OCI-LY3 (cell line): ENCODE measurements at regions not wholly inside any gene's neighbourhood (a gene's known extent, or its start where the extent isn't known, plus 50 kb on each side); places are given as distances from the start of the nearest gene placed in this dataset.

Source experiments
- H2AFZ ChIP-seq: fragments of 200-600, 300-600 bp; shearing (Covaris generic); 2 replicates; pipeline ENCODE4 v1.6.0; 2014; ENCODE audit warnings: antibody characterized with exemption, low read depth, low read length
- H3K27ac ChIP-seq: fragments of 200-600, 300-600 bp; sonication (generic); 2 replicates; pipeline ENCODE4 v1.5.1; 2014; ENCODE audit warnings: mild to moderate bottlenecking, low read length, moderate library complexity, mixed read lengths
- H3K27me3 ChIP-seq: fragments of 200-600, 300-600 bp; sonication (generic); 2 replicates; pipeline ENCODE4 v1.6.1; 2014; ENCODE audit warnings: low read depth, low read length, mixed read lengths
- H3K36me3 ChIP-seq: fragments of 200-600, 300-600 bp; sonication (generic); replicated peaks from 2 replicates; pipeline ENCODE3; 2014; ENCODE audit warnings: low read depth, low read length, mixed read lengths
- H3K4me1 ChIP-seq: fragments of 300-600, 200-600 bp; sonication (generic); 2 replicates; pipeline ENCODE4 v1.6.1; 2014; ENCODE audit warnings: low read length, mixed read lengths
- H3K4me2 ChIP-seq: fragments of 200-600, 300-600 bp; sonication (generic); 2 replicates; pipeline ENCODE4 v1.6.1; 2014; ENCODE audit warnings: low read length, mixed read lengths
- H3K4me3 ChIP-seq: fragments of 300-600, 200-600 bp; sonication (generic); 2 replicates; pipeline ENCODE4 v1.5.1; 2014; ENCODE audit warnings: antibody characterized with exemption, mild to moderate bottlenecking, low read length, moderate library complexity
- H3K79me2 ChIP-seq: fragments of 300-600, 200-600 bp; shearing (Covaris generic); 2 replicates; pipeline ENCODE4 v1.6.1; 2014; ENCODE audit warnings: mild to moderate bottlenecking, low read length, mixed read lengths
- H3K9ac ChIP-seq: fragments of 300-600, 200-600 bp; shearing (Covaris generic); 2 replicates; pipeline ENCODE4 v1.6.0; 2014; ENCODE audit warnings: mild to moderate bottlenecking, low read length, moderate library complexity
- H3K9me3 ChIP-seq: fragments of 200-600, 300-600 bp; shearing (Covaris generic); 2 replicates; pipeline ENCODE4 v1.6.1; 2014; ENCODE audit warnings: low read length, mixed read lengths; ENCODE audit not compliant: insufficient read depth
- H4K20me1 ChIP-seq: fragments of 200-600, 300-600 bp; sonication (generic); 2 replicates; pipeline ENCODE4 v1.6.1; 2016; ENCODE audit warnings: low read length, mixed read lengths; ENCODE audit not compliant: insufficient read depth
- CTCF ChIP-seq: fragments of 200-600, 300-600 bp; sonication (generic); IDR thresholded peaks from 2 replicates; pipeline ENCODE4 v1.5.1; 2014; ENCODE audit warnings: antibody characterized with exemption, low read length, low read depth
- EZH2phosphoT487 ChIP-seq: fragments of 200-600 bp; shearing (Covaris generic); IDR thresholded peaks from 2 replicates; pipeline ENCODE4 v1.6.1; 2018; ENCODE audit warnings: antibody characterized with exemption, mixed run types, low read depth

GRCh38 chr5:167140548-167141291 is 1150.7 kb upstream of the WWC1 start:
- Histone ChIP-seq H3K36me3 (no peaks in the 10 kb centered on the region), H3K9me3 (no peaks in the 10 kb centered on the region), H3K27ac (no peak overlapping the region), H3K79me2 (no peaks in the 10 kb centered on the region), H3K27me3 (no peaks in the 10 kb centered on the region), H3K4me1 (no peaks in the 10 kb centered on the region), H3K4me2 (no peak overlapping the region), H2AFZ (no peak overlapping the region), H3K4me3 (no peak overlapping the region), H3K9ac (no peak overlapping the region), H4K20me1 (no peaks in the 10 kb centered on the region)
- no peak for TF ChIP-seq EZH2phosphoT487
- no peak for TF ChIP-seq CTCF

GRCh38 chr5:167143716-167144115 is 1147.7 kb upstream of the WWC1 start:
- no peak overlapping the region for H3K4me3 ChIP-seq
- H3K36me3 ChIP-seq, result no peaks in the 10 kb centered on the region
- H2AFZ ChIP-seq, result no peak overlapping the region
- H3K79me2 ChIP-seq, result no peaks in the 10 kb centered on the region
- H3K27me3 ChIP-seq, result no peaks in the 10 kb centered on the region
- no peaks in the 10 kb centered on the region for H3K4me1 ChIP-seq
- TF ChIP-seq EZH2phosphoT487 (no peak), CTCF (no peak)
- no peaks in the 10 kb centered on the region for H3K9me3 ChIP-seq
- H3K4me2 ChIP-seq, result no peak overlapping the region
- H3K27ac ChIP-seq, result no peak overlapping the region
- no peak overlapping the region for H3K9ac ChIP-seq
- no peaks in the 10 kb centered on the region for H4K20me1 ChIP-seq

GRCh38 chr5:167145841-167146240 is 1145.6 kb upstream of the WWC1 start:
- no peak overlapping the region for H3K27ac ChIP-seq
- no peaks in the 10 kb centered on the region for H3K27me3 ChIP-seq
- H3K4me1 ChIP-seq, result no peaks in the 10 kb centered on the region
- no peaks in the 10 kb centered on the region for H3K36me3 ChIP-seq
- H4K20me1 ChIP-seq, result no peaks in the 10 kb centered on the region
- no peak overlapping the region for H3K4me3 ChIP-seq
- no peak overlapping the region for H3K9ac ChIP-seq
- H3K4me2 ChIP-seq, result no peak overlapping the region
- no peak overlapping the region for H2AFZ ChIP-seq
- H3K79me2 ChIP-seq, result no peaks in the 10 kb centered on the region
- TF ChIP-seq EZH2phosphoT487 (no peak), CTCF (no peak)
- no peaks in the 10 kb centered on the region for H3K9me3 ChIP-seq

- H3K36me3 ChIP-seq, result no peaks in the 10 kb centered on the region
- H4K20me1 ChIP-seq, result no peaks in the 10 kb centered on the region
- no peak overlapping the region for H3K27ac ChIP-seq
- H3K9me3 ChIP-seq, result no peaks in the 10 kb centered on the region
- H3K27me3 ChIP-seq, result no peaks in the 10 kb centered on the region
- H3K4me2 ChIP-seq, result no peak overlapping the region
- H3K4me3 ChIP-seq, result no peak overlapping the region
- no peak overlapping the region for H2AFZ ChIP-seq
- no peaks in the 10 kb centered on the region for H3K4me1 ChIP-seq
- no peaks in the 10 kb centered on the region for H3K79me2 ChIP-seq
- TF ChIP-seq CTCF (no peak), EZH2phosphoT487 (no peak)
- H3K9ac ChIP-seq, result no peak overlapping the region
These were observed 1143.6 kb upstream of the WWC1 start for GRCh38 chr5:167147879-167148278.
